OCI-LY7 (cell line): ENCODE measurements at regions not wholly inside any gene's neighbourhood (a gene's known extent, or its start where the extent isn't known, plus 50 kb on each side); places are given as distances from the start of the nearest gene placed in this dataset.

Experiments used
- BruUV-seq: library from RNA; stranded (reverse); fragments of 400-500 nt; replicated peaks from 2 replicates; lab custom pipeline; 2021; lab: Mats Ljungman, UMichigan
- CTCF ChIA-PET: fragments of 300-600 bp; sonication (Branson Sonifier 250); formaldehyde crosslinking; loops from one replicate; lab custom pipeline; 2022; ENCODE audit warnings: antibody characterized with exemption; ENCODE audit not compliant: unreplicated experiment; lab: Charles Lee
- POLR2A ChIA-PET: fragments of 300-600 bp; sonication (Branson Sonifier 250); formaldehyde crosslinking; loops from one replicate; lab custom pipeline; 2022; ENCODE audit warnings: antibody characterized with exemption; lab: Charles Lee
- DNase-seq: peaks from one replicate; pipeline ENCODE4 v3.0.0-alpha.2; 2015; ENCODE audit warnings: low spot score
- H2AFZ ChIP-seq: fragments of 200-600 bp; sonication (generic), shearing (Covaris generic); 2 replicates; pipeline ENCODE4 v1.6.1; 2014; ENCODE audit warnings: mild to moderate bottlenecking, antibody characterized with exemption, low read length, moderate library complexity
- H3K27ac ChIP-seq: fragments of 200-600 bp; sonication (generic); 2 replicates; pipeline ENCODE4 v1.5.1; 2014; ENCODE audit warnings: mixed run types, low read depth, mild to moderate bottlenecking, moderate library complexity, low read length, inconsistent platforms; ENCODE audit not compliant: poor library complexity, severe bottlenecking
- H3K36me3 ChIP-seq: fragments of 200-600 bp; sonication (generic); 2 replicates; pipeline ENCODE4 v1.6.1; 2014; ENCODE audit warnings: mild to moderate bottlenecking, antibody characterized with exemption, low read length, moderate library complexity, mixed read lengths; ENCODE audit not compliant: insufficient read depth
- H3K4me1 ChIP-seq: fragments of 200-600 bp; sonication (generic); 2 replicates; pipeline ENCODE4 v1.5.1; 2014; ENCODE audit warnings: mild to moderate bottlenecking, low read length; ENCODE audit not compliant: insufficient read depth, poor library complexity, severe bottlenecking
- H3K4me2 ChIP-seq: fragments of 200-600 bp; sonication (generic); 2 replicates; pipeline ENCODE4 v1.6.1; 2014; ENCODE audit warnings: mild to moderate bottlenecking, low read length
- H3K4me3 ChIP-seq: fragments of 200-600 bp; sonication (generic); 2 replicates; pipeline ENCODE4 v1.5.1; 2014; ENCODE audit warnings: mild to moderate bottlenecking, low read depth, low read length; ENCODE audit not compliant: poor library complexity, severe bottlenecking
- H3K79me2 ChIP-seq: fragments of 200-600 bp; sonication (generic); 2 replicates; pipeline ENCODE4 v1.6.1; 2016; ENCODE audit warnings: low read depth, mild to moderate bottlenecking, low read length, moderate library complexity, mixed read lengths; ENCODE audit not compliant: insufficient read depth
- H3K9me2 ChIP-seq: fragments of 200-600 bp; sonication (generic); 2 replicates; pipeline ENCODE4 v1.6.1; 2016; ENCODE audit warnings: mild to moderate bottlenecking, low read length, mixed read lengths; ENCODE audit not compliant: insufficient read depth
- H3K9me3 ChIP-seq: fragments of 200-600 bp; sonication (generic); 2 replicates; pipeline ENCODE4 v1.6.1; 2014; ENCODE audit warnings: mild to moderate bottlenecking, mixed run types, low read length, mixed read lengths
- H4K20me1 ChIP-seq: fragments of 200-600 bp; sonication (generic); 2 replicates; pipeline ENCODE4 v1.6.1; 2014; ENCODE audit warnings: mild to moderate bottlenecking, antibody characterized with exemption, low read length, moderate library complexity, mixed read lengths; ENCODE audit not compliant: insufficient read depth
- CTCF ChIP-seq: fragments of 200-600 bp; sonication (generic); conservative IDR thresholded peaks from 2 replicates; pipeline ENCODE4 v1.5.1; 2014; ENCODE audit warnings: mild to moderate bottlenecking, antibody characterized with exemption, low read length, moderate library complexity, mixed read lengths
- EZH2phosphoT487 ChIP-seq: fragments of 200-600 bp; sonication (generic); IDR thresholded peaks from 2 replicates; pipeline ENCODE4 v1.6.1; 2018; ENCODE audit warnings: low read depth, borderline replicate concordance, mild to moderate bottlenecking, mixed run types, antibody characterized with exemption, low read length, moderate library complexity, mixed read lengths
- intact Hi-C: fragments of 100-400 bp; cut with micrococcal nuclease; formaldehyde crosslinking; loops from one replicate; pipeline ENCODE4 v1.10.0; 2022; ENCODE audit not compliant: unreplicated experiment

GRCh38 chr9:17990602-17991001, 411.7 kb downstream of the SH3GL2 start:
- H3K4me1 ChIP-seq: no peaks in the 10 kb centered on the region
- H3K4me2 ChIP-seq: no peak overlapping the region
- ChIA-PET CTCF (no interaction called here), POLR2A (interaction anchor here (0.7 kb wide), 1 partner anchor 27 kb away, joined by 3 read pairs; no protein-coding TSS in a partner anchor)
- H3K36me3 ChIP-seq: no peaks in the 10 kb centered on the region
- TF ChIP-seq EZH2phosphoT487 (no peak), CTCF (no peak)
- no peaks in the 10 kb centered on the region for H3K79me2 ChIP-seq
- no peaks in the 10 kb centered on the region for H4K20me1 ChIP-seq
- no peak for DNase-seq
- intact Hi-C loops: no loop called here
- H3K9me2 ChIP-seq: no peaks in the 10 kb centered on the region
- no peak overlapping the region for H3K4me3 ChIP-seq
- H2AFZ ChIP-seq: no peak overlapping the region
- BruUV-seq: no TSS peak
- H3K27ac ChIP-seq: no peak overlapping the region
- no peaks in the 10 kb centered on the region for H3K9me3 ChIP-seq

GRCh38 chr9:17993024-17993423, 414.2 kb downstream of the SH3GL2 start:
- BruUV-seq: no TSS peak
- intact Hi-C loops: no loop called here
- CTCF ChIA-PET: no interaction called here
- H2AFZ ChIP-seq: no peak overlapping the region
- H3K79me2 ChIP-seq: no peaks in the 10 kb centered on the region
- no peaks in the 10 kb centered on the region for H3K9me2 ChIP-seq
- no peak overlapping the region for H3K27ac ChIP-seq
- no peak overlapping the region for H3K4me2 ChIP-seq
- H3K9me3 ChIP-seq: no peaks in the 10 kb centered on the region
- no peak overlapping the region for H3K4me3 ChIP-seq
- no peaks in the 10 kb centered on the region for H3K36me3 ChIP-seq
- POLR2A ChIA-PET: interaction anchor here (0.5 kb wide), 1 partner anchor 775 kb away, joined by 3 read pairs; no protein-coding TSS in a partner anchor
- DNase-seq: no peak
- no peaks in the 10 kb centered on the region for H4K20me1 ChIP-seq
- no peak for TF ChIP-seq CTCF
- no peak for TF ChIP-seq EZH2phosphoT487
- no peaks in the 10 kb centered on the region for H3K4me1 ChIP-seq

GRCh38 chr9:17994695-17995425, 416.0 kb downstream of the SH3GL2 start:
- CTCF ChIA-PET: no interaction called here
- Histone ChIP-seq H3K4me3 (no peak overlapping the region), H3K4me1 (no peaks in the 10 kb centered on the region), H4K20me1 (no peaks in the 10 kb centered on the region), H3K36me3 (no peaks in the 10 kb centered on the region), H2AFZ (no peak overlapping the region), H3K79me2 (no peaks in the 10 kb centered on the region), H3K27ac (no peak overlapping the region), H3K9me2 (no peaks in the 10 kb centered on the region), H3K9me3 (no peaks in the 10 kb centered on the region), H3K4me2 (no peak overlapping the region)
- no peak for DNase-seq
- TF ChIP-seq EZH2phosphoT487 (no peak), CTCF (no peak)
- POLR2A ChIA-PET: no interaction called here
- intact Hi-C loops: no loop called here
- BruUV-seq: no TSS peak
